Smooth muscle cell (in vitro differentiated cells): ENCODE measurements at regions not wholly inside any gene's neighbourhood (a gene's known extent, or its start where the extent isn't known, plus 50 kb on each side); places are given as distances from the start of the nearest gene placed in this dataset.

Experiments used
- DNase-seq: peaks from one replicate; lab custom pipeline; 2025; ENCODE audit not compliant: unreplicated experiment; lab: John Stamatoyannopoulos, UW
- H2AFZ ChIP-seq: fragments of 200-600 bp; sonication (generic); 2 replicates; pipeline ENCODE4 v1.6.0; 2016; ENCODE audit warnings: antibody characterized with exemption, low read depth, mild to moderate bottlenecking
- H3F3A ChIP-seq: fragments of 200-600 bp; sonication (generic); 2 replicates; pipeline ENCODE4 v1.6.0; 2017; ENCODE audit warnings: antibody characterized with exemption, low read depth
- H3K27ac ChIP-seq: fragments of 200-600 bp; sonication (generic); 2 replicates; pipeline ENCODE4 v1.5.1; 2016; ENCODE audit warnings: low read depth, mild to moderate bottlenecking
- H3K27me3 ChIP-seq: fragments of 200-600 bp; sonication (generic); 2 replicates; pipeline ENCODE4 v1.6.1; 2016; ENCODE audit warnings: low read depth, mild to moderate bottlenecking
- H3K36me3 ChIP-seq: fragments of 200-600 bp; sonication (generic); 2 replicates; pipeline ENCODE4 v1.5.1; 2016; ENCODE audit warnings: low read depth
- H3K4me1 ChIP-seq: fragments of 200-600 bp; sonication (generic); 2 replicates; pipeline ENCODE4 v1.5.1; 2016; ENCODE audit warnings: low read depth
- H3K4me2 ChIP-seq: fragments of 200-600 bp; sonication (generic); 2 replicates; pipeline ENCODE4 v1.6.0; 2016; ENCODE audit warnings: mild to moderate bottlenecking
- H3K4me3 ChIP-seq: fragments of 200-600 bp; sonication (generic); 2 replicates; pipeline ENCODE4 v1.5.1; 2016; ENCODE audit warnings: mild to moderate bottlenecking
- H3K79me2 ChIP-seq: fragments of 200-600 bp; sonication (generic); 2 replicates; pipeline ENCODE4 v1.6.0; 2016; ENCODE audit warnings: low read depth, mild to moderate bottlenecking
- H3K9ac ChIP-seq: fragments of 200-600 bp; sonication (generic); 2 replicates; pipeline ENCODE4 v1.6.0; 2016; ENCODE audit warnings: low read depth
- H3K9me3 ChIP-seq: fragments of 200-600 bp; sonication (generic); replicated peaks from 2 replicates; pipeline ENCODE4 v1.5.1; 2016; ENCODE audit warnings: low read depth
- H4K20me1 ChIP-seq: fragments of 200-600 bp; sonication (generic); 2 replicates; pipeline ENCODE4 v1.6.0; 2016; ENCODE audit warnings: low read depth
- WGBS: methylation state at CpG from one replicate; pipeline ENCODE4 v1.1.7; 2016; ENCODE audit warnings: low lambda C conversion rate; 5-methylcytosine and 5-hydroxymethylcytosine counted together
- TF ChIP-seq, protein P1 (sequence below): fragments of 200-600 bp; sonication (generic); IDR thresholded peaks from 2 replicates; pipeline ENCODE4 v1.5.1; 2017; ENCODE audit warnings: borderline replicate concordance, mild to moderate bottlenecking, antibody characterized with exemption; ENCODE audit not compliant: insufficient read depth, poor library complexity, severe bottlenecking

DNA sequence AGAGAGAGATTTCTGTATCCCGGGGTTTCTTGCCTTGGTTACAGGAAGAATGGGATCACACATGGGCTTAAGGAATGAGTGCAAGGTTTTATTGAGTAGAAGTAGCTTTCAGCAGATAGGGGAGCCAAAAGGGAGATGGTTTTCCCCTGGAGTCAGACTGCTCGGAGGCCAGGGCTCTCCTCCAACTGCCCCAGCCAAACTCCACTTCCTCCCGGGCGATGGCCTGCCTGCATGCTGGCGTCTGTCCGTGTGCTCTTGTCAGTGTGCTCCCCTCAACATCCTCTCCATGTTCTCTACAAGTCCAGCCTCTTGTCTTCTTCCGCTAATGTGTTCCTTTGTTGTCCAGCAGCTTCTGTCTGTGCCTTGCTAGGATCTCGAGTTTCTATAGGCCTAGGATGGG lies 421.3 kb upstream of the ADGRL2 start:
- Histone ChIP-seq H3K4me1 (no peaks in the 10 kb centered on the region), H3K4me3 (no peak overlapping the region), H3F3A (no peaks in the 10 kb centered on the region), H3K9me3 (no peaks in the 10 kb centered on the region), H3K36me3 (no peaks in the 10 kb centered on the region), H3K27me3 (no peaks in the 10 kb centered on the region), H2AFZ (no peak overlapping the region), H3K79me2 (no peaks in the 10 kb centered on the region), H3K27ac (no peak overlapping the region), H3K4me2 (no peak overlapping the region), H4K20me1 (no peaks in the 10 kb centered on the region), H3K9ac (no peak overlapping the region)
- no peak for DNase-seq
- 81% methylated on average over 8 of the region's 8 CpGs for WGBS
- TF ChIP-seq, protein P1, sequence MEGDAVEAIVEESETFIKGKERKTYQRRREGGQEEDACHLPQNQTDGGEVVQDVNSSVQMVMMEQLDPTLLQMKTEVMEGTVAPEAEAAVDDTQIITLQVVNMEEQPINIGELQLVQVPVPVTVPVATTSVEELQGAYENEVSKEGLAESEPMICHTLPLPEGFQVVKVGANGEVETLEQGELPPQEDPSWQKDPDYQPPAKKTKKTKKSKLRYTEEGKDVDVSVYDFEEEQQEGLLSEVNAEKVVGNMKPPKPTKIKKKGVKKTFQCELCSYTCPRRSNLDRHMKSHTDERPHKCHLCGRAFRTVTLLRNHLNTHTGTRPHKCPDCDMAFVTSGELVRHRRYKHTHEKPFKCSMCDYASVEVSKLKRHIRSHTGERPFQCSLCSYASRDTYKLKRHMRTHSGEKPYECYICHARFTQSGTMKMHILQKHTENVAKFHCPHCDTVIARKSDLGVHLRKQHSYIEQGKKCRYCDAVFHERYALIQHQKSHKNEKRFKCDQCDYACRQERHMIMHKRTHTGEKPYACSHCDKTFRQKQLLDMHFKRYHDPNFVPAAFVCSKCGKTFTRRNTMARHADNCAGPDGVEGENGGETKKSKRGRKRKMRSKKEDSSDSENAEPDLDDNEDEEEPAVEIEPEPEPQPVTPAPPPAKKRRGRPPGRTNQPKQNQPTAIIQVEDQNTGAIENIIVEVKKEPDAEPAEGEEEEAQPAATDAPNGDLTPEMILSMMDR: no peak

DNA sequence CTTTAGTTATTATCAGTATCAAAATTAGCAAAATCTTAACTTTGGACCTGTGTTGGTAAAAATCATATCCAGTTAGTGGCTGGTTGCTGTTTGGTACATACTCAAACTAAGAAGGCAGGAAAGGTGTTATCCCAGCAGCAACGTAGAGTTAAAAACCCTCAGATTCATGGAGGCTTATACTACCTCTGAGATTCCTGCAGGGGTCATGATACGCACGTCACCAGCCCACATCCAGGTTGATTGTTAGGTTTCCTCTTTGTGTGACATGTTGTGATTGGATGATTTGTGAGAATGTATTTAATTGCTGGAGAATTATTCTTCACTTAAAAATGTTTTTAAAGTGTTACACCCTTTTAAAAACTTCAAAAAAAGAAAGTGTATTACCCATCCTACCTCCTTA lies 423.3 kb upstream of the ADGRL2 start:
- Histone ChIP-seq H3K9me3 (no peaks in the 10 kb centered on the region), H3F3A (no peaks in the 10 kb centered on the region), H3K4me1 (no peaks in the 10 kb centered on the region), H3K4me2 (no peak overlapping the region), H3K27ac (no peak overlapping the region), H3K9ac (no peak overlapping the region), H3K36me3 (no peaks in the 10 kb centered on the region), H3K27me3 (no peaks in the 10 kb centered on the region), H2AFZ (no peak overlapping the region), H3K4me3 (no peak overlapping the region), H4K20me1 (no peaks in the 10 kb centered on the region), H3K79me2 (no peaks in the 10 kb centered on the region)
- 79% methylated on average over 3 of the region's 3 CpGs for WGBS
- DNase-seq: no peak
- TF ChIP-seq, protein P1: no peak

DNA sequence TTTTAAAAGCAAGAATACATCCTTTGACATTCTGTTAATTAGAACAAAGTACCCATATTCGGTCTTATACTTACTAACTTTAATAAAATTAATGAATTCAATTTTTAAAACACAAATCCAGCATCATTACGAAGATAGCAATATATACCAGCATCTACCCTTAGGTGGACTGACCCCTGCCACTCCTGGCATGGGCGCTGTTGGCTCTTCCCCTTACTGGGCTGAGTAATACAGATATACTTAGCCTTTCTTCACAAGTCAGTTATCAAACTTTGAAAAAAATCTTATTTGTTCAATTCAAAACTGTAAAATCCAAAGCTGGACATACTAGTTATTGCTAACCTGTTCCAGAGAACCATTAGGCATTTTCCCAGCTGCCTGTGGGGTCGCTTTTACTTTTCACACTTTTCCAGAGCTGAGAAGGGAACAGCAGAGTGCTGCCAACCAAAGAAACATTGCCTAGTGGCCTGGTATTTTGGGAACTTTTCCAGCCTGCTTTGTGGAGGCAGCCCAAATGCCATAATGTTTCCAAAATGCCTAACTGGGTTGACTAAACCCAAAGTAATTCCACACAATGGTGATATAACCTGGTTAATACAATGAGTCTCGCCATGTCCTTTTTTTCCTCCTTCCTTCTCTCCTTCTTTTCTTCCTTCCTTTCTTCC lies 424.7 kb upstream of the ADGRL2 start:
- Histone ChIP-seq H3F3A (no peaks in the 10 kb centered on the region), H3K27me3 (no peaks in the 10 kb centered on the region), H3K79me2 (no peaks in the 10 kb centered on the region), H2AFZ (no peak overlapping the region), H3K4me1 (no peaks in the 10 kb centered on the region), H3K27ac (no peak overlapping the region), H3K4me2 (no peak overlapping the region), H3K9me3 (no peaks in the 10 kb centered on the region), H3K36me3 (no peaks in the 10 kb centered on the region), H3K9ac (no peak overlapping the region), H3K4me3 (no peak overlapping the region), H4K20me1 (no peaks in the 10 kb centered on the region)
- no peak for DNase-seq
- WGBS: 92% methylated on average over 5 of the region's 5 CpGs
- TF ChIP-seq, protein P1: no peak

DNA sequence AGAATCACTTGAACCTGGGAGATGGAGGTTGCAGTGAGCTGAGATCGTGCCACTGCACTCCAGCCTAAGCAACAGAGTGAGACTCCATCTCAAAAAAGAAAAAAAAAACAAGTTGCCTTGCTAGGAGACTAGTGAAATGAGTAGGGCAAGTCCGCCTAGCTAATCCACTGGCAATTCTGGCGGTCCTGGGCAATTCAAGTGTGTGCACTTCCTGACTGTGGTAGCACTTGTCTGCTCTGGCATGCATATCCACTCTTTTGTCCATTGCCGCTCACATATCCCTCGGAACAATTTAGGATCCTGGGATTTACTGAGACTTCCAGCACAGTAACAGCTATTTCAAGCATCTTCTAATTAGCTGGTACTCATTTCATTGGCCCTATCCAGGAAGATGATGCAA lies 426.3 kb upstream of the ADGRL2 start:
- DNase-seq: no peak

More for the DNA sequence above, 426.3 kb upstream of the ADGRL2 start:
- TF ChIP-seq, protein P1: no peak
- peaks cover 5% of the 10 kb centered on the region for H3K4me1 ChIP-seq
- 91% methylated on average over 5 of the region's 5 CpGs for WGBS
- H3K79me2 ChIP-seq: no peaks in the 10 kb centered on the region
- no peak overlapping the region for H3K4me2 ChIP-seq
- no peaks in the 10 kb centered on the region for H3K36me3 ChIP-seq
- H3K27me3 ChIP-seq: no peaks in the 10 kb centered on the region
- no peak overlapping the region for H2AFZ ChIP-seq
- H3F3A ChIP-seq: no peaks in the 10 kb centered on the region
- no peak overlapping the region for H3K27ac ChIP-seq
- no peaks in the 10 kb centered on the region for H3K9me3 ChIP-seq
- H3K4me3 ChIP-seq: no peak overlapping the region
- no peaks in the 10 kb centered on the region for H4K20me1 ChIP-seq
- H3K9ac ChIP-seq: no peak overlapping the region
